Chondrocyte (in vitro differentiated cells): ENCODE measurements at regions not wholly inside any gene's neighbourhood (a gene's known extent, or its start where the extent isn't known, plus 50 kb on each side); places are given as distances from the start of the nearest gene placed in this dataset.

Experiments used
- DNase-seq: peaks from one replicate; pipeline ENCODE4 v3.0.0; 2021; ENCODE audit warnings: mixed read lengths, low spot score
- H3K27ac Mint-ChIP-seq: one replicate; pipeline ENCODE4 v1.8.0; 2021; ENCODE audit warnings: mild to moderate bottlenecking, moderate library complexity, mixed read lengths; ENCODE audit not compliant: unreplicated experiment
- H3K27me3 Mint-ChIP-seq: 2 replicates; pipeline ENCODE4 v1.8.0; 2021; ENCODE audit warnings: low read depth, mixed read lengths
- H3K36me3 Mint-ChIP-seq: 2 replicates; pipeline ENCODE4 v1.8.0; 2021; ENCODE audit warnings: low read depth, mixed read lengths
- H3K4me1 Mint-ChIP-seq: 2 replicates; pipeline ENCODE4 v1.8.0; 2021; ENCODE audit warnings: low read depth, mild to moderate bottlenecking, mixed read lengths
- H3K4me3 Mint-ChIP-seq: one replicate; pipeline ENCODE4 v1.8.0; 2021; ENCODE audit warnings: mild to moderate bottlenecking, moderate library complexity, mixed read lengths; ENCODE audit not compliant: unreplicated experiment
- H3K9me3 Mint-ChIP-seq: 2 replicates; pipeline ENCODE4 v1.8.0; 2021; ENCODE audit warnings: low read depth, mixed read lengths
- CTCF ChIP-seq: fragments of 200-600 bp; sonication (generic); IDR thresholded peaks from 2 replicates; pipeline ENCODE4 v1.5.0; 2021; ENCODE audit warnings: antibody characterized with exemption, mild to moderate bottlenecking, moderate library complexity

- Mint-ChIP-seq H3K27me3 (no peaks in the 10 kb centered on the region), H3K4me1 (peaks cover 10% of the 10 kb centered on the region), H3K36me3 (no peaks in the 10 kb centered on the region), H3K27ac (peak overlapping the region; percentile 1), H3K4me3 (no peak overlapping the region), H3K9me3 (no peaks in the 10 kb centered on the region)
- no peak for DNase-seq
- no peak for TF ChIP-seq CTCF
Measured at GRCh38 chr17:51397361-51398127, 137.2 kb downstream of the UTP18 start.

- DNase-seq: no peak
- Mint-ChIP-seq H3K9me3 (no peaks in the 10 kb centered on the region), H3K36me3 (no peaks in the 10 kb centered on the region), H3K27ac (no peak overlapping the region), H3K4me3 (no peak overlapping the region), H3K4me1 (peaks cover 10% of the 10 kb centered on the region), H3K27me3 (no peaks in the 10 kb centered on the region)
- TF ChIP-seq CTCF: no peak
Measured at GRCh38 chr17:51398128-51398525, 137.8 kb downstream of the UTP18 start.

GRCh38 chr17:51398687-51399086 lies 138.3 kb downstream of the UTP18 start:
- Mint-ChIP-seq H3K4me1 (peaks cover 10% of the 10 kb centered on the region), H3K36me3 (no peaks in the 10 kb centered on the region), H3K27me3 (no peaks in the 10 kb centered on the region), H3K27ac (no peak overlapping the region), H3K9me3 (no peaks in the 10 kb centered on the region), H3K4me3 (no peak overlapping the region)
- no peak for DNase-seq
- TF ChIP-seq CTCF: no peak

- H3K27me3 Mint-ChIP-seq: no peaks in the 10 kb centered on the region
- H3K4me3 Mint-ChIP-seq: no peak overlapping the region
- peaks cover 10% of the 10 kb centered on the region for H3K4me1 Mint-ChIP-seq
- no peak for TF ChIP-seq CTCF
- no peak overlapping the region for H3K27ac Mint-ChIP-seq
- no peaks in the 10 kb centered on the region for H3K9me3 Mint-ChIP-seq
- DNase-seq: no peak
- H3K36me3 Mint-ChIP-seq: no peaks in the 10 kb centered on the region
Measured at GRCh38 chr17:51401279-51401678, 140.9 kb downstream of the UTP18 start.

- Mint-ChIP-seq H3K36me3 (no peaks in the 10 kb centered on the region), H3K27ac (no peak overlapping the region), H3K4me3 (no peak overlapping the region), H3K4me1 (peaks cover 2% of the 10 kb centered on the region), H3K27me3 (no peaks in the 10 kb centered on the region), H3K9me3 (no peaks in the 10 kb centered on the region)
- no peak for TF ChIP-seq CTCF
- no peak for DNase-seq
Measured at GRCh38 chr17:51402899-51403298, 142.6 kb downstream of the UTP18 start.
